Fibroblast of pulmonary artery (primary cell): ENCODE measurements at regions not wholly inside any gene's neighbourhood (a gene's known extent, or its start where the extent isn't known, plus 50 kb on each side); places are given as distances from the start of the nearest gene placed in this dataset.
"Not testable (repeated sequence)": the region's sequence is repeated elsewhere in the genome, so short reads cannot be mapped to it uniquely, and the experiment has no call there.

Source experiments
- DNase-seq: peaks from one replicate; pipeline ENCODE4 v3.0.0-alpha.2; 2010; ENCODE audit warnings: low read depth
- H3K4me3 ChIP-seq: replicated peaks from 2 replicates; pipeline ENCODE4 v1.5.1; 2011; ENCODE audit warnings: low read depth, mild to moderate bottlenecking, control low read depth, low read length, moderate library complexity
- CTCF ChIP-seq: IDR thresholded peaks from 2 replicates; pipeline ENCODE4 v1.5.1; 2011; ENCODE audit warnings: mild to moderate bottlenecking, control low read depth, low read length, inconsistent platforms; ENCODE audit errors: missing control alignments

GRCh38 chr5:24142341-24142740, 502.4 kb downstream of the CDH10 start:
- DNase-seq, result no peak
- H3K4me3 ChIP-seq, result no peak overlapping the region
- TF ChIP-seq CTCF, result no peak

- no peak for TF ChIP-seq CTCF
- no peak for DNase-seq
- no peak overlapping the region for H3K4me3 ChIP-seq
Measured at GRCh38 chr5:24145806-24146205, 499.0 kb downstream of the CDH10 start.

GRCh38 chr5:24161559-24161958, 483.2 kb downstream of the CDH10 start:
- no peak for DNase-seq
- TF ChIP-seq CTCF, result no peak
- no peak overlapping the region for H3K4me3 ChIP-seq

- TF ChIP-seq CTCF, result no peak
- no peak overlapping the region for H3K4me3 ChIP-seq
- no peak for DNase-seq
Measured at GRCh38 chr5:24162343-24162742, 482.4 kb downstream of the CDH10 start.

- H3K4me3 ChIP-seq, result no peak overlapping the region
- TF ChIP-seq CTCF, result no peak
- DNase-seq, result no peak
Measured at GRCh38 chr5:24163091-24163490, 481.7 kb downstream of the CDH10 start.

GRCh38 chr5:24167806-24168205, 477.0 kb downstream of the CDH10 start:
- H3K4me3 ChIP-seq, result no peak overlapping the region
- TF ChIP-seq CTCF, result no peak
- DNase-seq, result no peak

GRCh38 chr5:24170026-24170425, 474.8 kb downstream of the CDH10 start:
- no peak for DNase-seq
- no peak for TF ChIP-seq CTCF
- H3K4me3 ChIP-seq, result no peak overlapping the region

- not testable (repeated sequence) for DNase-seq, H3K4me3 ChIP-seq
Measured at GRCh38 chr5:24170930-24171329, 473.8 kb downstream of the CDH10 start.
